ENCODE measurements at regions not wholly inside any gene's neighbourhood (a gene's known extent, or its start where the extent isn't known, plus 50 kb on each side); places are given as distances from the start of the nearest gene placed in this dataset.

DNA sequence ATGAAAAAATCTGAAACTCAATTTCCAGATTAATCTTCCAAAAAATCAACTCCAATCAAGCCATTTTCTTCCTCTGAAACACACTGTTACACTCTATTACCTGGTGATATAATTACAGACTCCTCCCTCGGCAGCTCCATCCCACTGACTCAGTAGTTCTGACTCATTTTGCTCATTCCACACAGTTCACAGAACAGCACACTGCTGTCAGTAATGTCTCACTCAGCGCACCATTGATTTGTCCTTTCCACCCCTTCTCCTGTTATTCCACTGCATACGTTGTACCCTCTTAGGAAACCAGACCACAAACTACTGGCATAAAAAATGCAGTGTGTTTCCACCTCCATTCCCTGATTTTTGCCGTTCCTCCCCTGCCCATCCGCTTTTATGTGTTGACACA lies 212.7 kb downstream of the SLIT2 start:
- no peak for TF ChIP-seq ZBTB7A (IDR thresholded peaks at IDR 0.05; ENCODE audit: low read depth)
- TF ChIP-seq EGR1 (IDR thresholded peaks at IDR 0.05) = no peak
- no peak for TF ChIP-seq TCF12 (IDR thresholded peaks at IDR 0.05; ENCODE audit: low read depth)

DNA sequence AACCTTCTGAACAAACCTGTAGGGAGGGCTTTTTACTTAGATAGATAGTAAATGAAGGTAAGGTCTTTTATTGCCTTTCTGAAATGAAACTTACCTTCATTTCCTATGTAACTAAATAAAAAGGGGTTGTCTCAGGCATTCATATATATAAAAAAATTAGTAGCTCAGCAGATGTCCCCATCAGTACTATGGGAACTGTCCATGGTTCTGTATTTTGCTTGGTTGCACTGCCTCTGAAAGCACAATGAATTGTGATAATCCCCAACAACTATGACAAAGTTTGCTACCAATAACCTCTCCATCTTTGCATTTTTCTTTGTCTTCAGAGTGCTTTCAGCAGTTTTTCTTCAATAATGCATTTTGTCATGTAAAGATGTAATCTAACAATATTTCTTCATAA lies 222.4 kb downstream of the SLIT2 start:
- TF ChIP-seq CREB1 (IDR thresholded peaks at IDR 0.05; ENCODE audit: low read depth) (no peak), TEAD4 (IDR thresholded peaks at IDR 0.05) (no peak), RAD21 (IDR thresholded peaks at IDR 0.05; ENCODE audit: low read depth) (no peak), CEBPB (IDR thresholded peaks at IDR 0.05) (no peak), TAF1 (IDR thresholded peaks at IDR 0.05; ENCODE audit: low read depth) (no peak), YY1 (IDR thresholded peaks at IDR 0.05; ENCODE audit: low read depth) (no peak), FOXM1 (IDR thresholded peaks at IDR 0.05; ENCODE audit: borderline replicate concordance, low read depth) (no peak)
- TF ChIP-seq, protein P1, sequence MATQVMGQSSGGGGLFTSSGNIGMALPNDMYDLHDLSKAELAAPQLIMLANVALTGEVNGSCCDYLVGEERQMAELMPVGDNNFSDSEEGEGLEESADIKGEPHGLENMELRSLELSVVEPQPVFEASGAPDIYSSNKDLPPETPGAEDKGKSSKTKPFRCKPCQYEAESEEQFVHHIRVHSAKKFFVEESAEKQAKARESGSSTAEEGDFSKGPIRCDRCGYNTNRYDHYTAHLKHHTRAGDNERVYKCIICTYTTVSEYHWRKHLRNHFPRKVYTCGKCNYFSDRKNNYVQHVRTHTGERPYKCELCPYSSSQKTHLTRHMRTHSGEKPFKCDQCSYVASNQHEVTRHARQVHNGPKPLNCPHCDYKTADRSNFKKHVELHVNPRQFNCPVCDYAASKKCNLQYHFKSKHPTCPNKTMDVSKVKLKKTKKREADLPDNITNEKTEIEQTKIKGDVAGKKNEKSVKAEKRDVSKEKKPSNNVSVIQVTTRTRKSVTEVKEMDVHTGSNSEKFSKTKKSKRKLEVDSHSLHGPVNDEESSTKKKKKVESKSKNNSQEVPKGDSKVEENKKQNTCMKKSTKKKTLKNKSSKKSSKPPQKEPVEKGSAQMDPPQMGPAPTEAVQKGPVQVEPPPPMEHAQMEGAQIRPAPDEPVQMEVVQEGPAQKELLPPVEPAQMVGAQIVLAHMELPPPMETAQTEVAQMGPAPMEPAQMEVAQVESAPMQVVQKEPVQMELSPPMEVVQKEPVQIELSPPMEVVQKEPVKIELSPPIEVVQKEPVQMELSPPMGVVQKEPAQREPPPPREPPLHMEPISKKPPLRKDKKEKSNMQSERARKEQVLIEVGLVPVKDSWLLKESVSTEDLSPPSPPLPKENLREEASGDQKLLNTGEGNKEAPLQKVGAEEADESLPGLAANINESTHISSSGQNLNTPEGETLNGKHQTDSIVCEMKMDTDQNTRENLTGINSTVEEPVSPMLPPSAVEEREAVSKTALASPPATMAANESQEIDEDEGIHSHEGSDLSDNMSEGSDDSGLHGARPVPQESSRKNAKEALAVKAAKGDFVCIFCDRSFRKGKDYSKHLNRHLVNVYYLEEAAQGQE (IDR thresholded peaks at IDR 0.05; ENCODE audit: low read depth) = peak; percentile 90

DNA sequence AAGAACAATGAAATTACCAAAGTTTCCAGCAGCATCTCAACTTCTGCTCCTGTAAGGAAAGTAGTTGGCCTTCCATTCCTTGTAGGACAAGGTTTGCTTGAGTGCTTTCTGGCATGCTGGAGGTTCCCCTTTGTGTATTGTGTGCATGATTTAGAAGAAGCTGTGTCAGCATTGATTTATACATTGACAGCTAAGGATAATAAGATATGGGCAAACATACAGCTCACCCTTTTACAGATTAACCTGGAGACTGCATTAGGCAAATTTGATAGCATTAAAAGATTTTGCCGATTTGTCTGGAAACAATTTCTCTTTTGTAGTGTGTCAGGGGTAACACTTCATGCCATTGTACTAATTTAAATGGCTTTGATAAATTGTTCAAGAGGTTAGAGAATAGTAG lies 221.8 kb upstream of the PACRGL start:
- no peak for TF ChIP-seq FOXM1 (IDR thresholded peaks at IDR 0.05; ENCODE audit: borderline replicate concordance, low read depth)
- TF ChIP-seq EP300 (IDR thresholded peaks at IDR 0.05; ENCODE audit: borderline replicate concordance) = no peak
- TF ChIP-seq NFIC (IDR thresholded peaks at IDR 0.05) = no peak
- TF ChIP-seq ZBTB7A (IDR thresholded peaks at IDR 0.05; ENCODE audit: low read depth) = no peak
- TF ChIP-seq, protein P2, sequence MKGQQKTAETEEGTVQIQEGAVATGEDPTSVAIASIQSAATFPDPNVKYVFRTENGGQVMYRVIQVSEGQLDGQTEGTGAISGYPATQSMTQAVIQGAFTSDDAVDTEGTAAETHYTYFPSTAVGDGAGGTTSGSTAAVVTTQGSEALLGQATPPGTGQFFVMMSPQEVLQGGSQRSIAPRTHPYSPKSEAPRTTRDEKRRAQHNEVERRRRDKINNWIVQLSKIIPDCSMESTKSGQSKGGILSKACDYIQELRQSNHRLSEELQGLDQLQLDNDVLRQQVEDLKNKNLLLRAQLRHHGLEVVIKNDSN (IDR thresholded peaks at IDR 0.05) = no peak
- TF ChIP-seq, protein P3, sequence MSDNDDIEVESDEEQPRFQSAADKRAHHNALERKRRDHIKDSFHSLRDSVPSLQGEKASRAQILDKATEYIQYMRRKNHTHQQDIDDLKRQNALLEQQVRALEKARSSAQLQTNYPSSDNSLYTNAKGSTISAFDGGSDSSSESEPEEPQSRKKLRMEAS (IDR thresholded peaks at IDR 0.05) = no peak
- TF ChIP-seq TAF1 (IDR thresholded peaks at IDR 0.05; ENCODE audit: low read depth) = no peak
- no peak for TF ChIP-seq CREB1 (IDR thresholded peaks at IDR 0.05; ENCODE audit: low read depth)
- no peak for TF ChIP-seq TCF12 (IDR thresholded peaks at IDR 0.05; ENCODE audit: low read depth)
- no peak for TF ChIP-seq TEAD4 (IDR thresholded peaks at IDR 0.05)
- no peak for TF ChIP-seq CEBPB (IDR thresholded peaks at IDR 0.05)
- TF ChIP-seq, protein P1 (IDR thresholded peaks at IDR 0.05; ENCODE audit: low read depth) = no peak
- no peak for TF ChIP-seq RAD21 (IDR thresholded peaks at IDR 0.05; ENCODE audit: low read depth)
- no peak for TF ChIP-seq YY1 (IDR thresholded peaks at IDR 0.05; ENCODE audit: low read depth)
- no peak for TF ChIP-seq EGR1 (IDR thresholded peaks at IDR 0.05)

DNA sequence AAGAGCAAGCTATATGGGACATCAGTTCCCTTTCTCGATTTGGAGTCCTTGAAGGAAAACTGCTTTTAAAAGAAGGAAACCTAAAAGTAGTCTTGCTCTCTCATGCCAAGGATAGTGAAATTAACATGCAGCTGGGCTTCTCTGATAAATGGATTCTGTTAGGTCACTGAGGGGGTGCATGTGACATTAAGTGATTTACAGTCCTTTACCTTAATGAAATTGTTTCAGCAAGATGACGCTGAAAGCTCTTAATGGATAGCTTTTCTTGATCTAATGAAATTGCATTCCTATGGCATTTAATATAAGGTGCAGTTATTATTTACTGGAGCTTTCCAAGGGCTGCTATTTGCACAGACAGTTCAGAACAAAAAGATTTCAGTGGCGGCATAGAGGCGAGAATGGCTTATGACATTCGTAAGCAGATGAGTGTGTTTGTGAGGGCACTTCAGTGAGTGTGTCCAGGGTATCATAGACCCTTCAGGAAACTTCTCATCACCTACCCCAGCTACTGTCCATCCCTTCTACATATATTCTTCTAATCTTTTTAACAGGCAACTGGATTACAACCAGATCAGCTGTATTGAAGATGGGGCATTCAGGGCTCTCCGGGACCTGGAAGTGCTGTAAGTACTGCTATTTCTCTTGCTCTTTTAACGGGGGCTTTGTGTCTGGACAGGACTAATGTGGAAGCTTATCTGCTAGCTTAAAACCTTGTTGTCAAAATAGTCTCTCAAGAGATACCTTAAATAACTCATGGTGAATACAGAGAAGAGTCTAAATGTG lies 219.9 kb upstream of the PACRGL start:
- no peak for TF ChIP-seq EP300 (IDR thresholded peaks at IDR 0.05; ENCODE audit: borderline replicate concordance)
- TF ChIP-seq CREB1 (IDR thresholded peaks at IDR 0.05; ENCODE audit: low read depth) = no peak
- no peak for TF ChIP-seq ZBTB7A (IDR thresholded peaks at IDR 0.05; ENCODE audit: low read depth)
- no peak for TF ChIP-seq FOXM1 (IDR thresholded peaks at IDR 0.05; ENCODE audit: borderline replicate concordance, low read depth)
- TF ChIP-seq CEBPB (IDR thresholded peaks at IDR 0.05) = no peak
- no peak for TF ChIP-seq TEAD4 (IDR thresholded peaks at IDR 0.05)
- no peak for TF ChIP-seq RAD21 (IDR thresholded peaks at IDR 0.05; ENCODE audit: low read depth)
- TF ChIP-seq, protein P2 (IDR thresholded peaks at IDR 0.05) = no peak
- TF ChIP-seq EGR1 (IDR thresholded peaks at IDR 0.05) = no peak
- no peak for TF ChIP-seq YY1 (IDR thresholded peaks at IDR 0.05; ENCODE audit: low read depth)
- no peak for TF ChIP-seq TCF12 (IDR thresholded peaks at IDR 0.05; ENCODE audit: low read depth)

DNA sequence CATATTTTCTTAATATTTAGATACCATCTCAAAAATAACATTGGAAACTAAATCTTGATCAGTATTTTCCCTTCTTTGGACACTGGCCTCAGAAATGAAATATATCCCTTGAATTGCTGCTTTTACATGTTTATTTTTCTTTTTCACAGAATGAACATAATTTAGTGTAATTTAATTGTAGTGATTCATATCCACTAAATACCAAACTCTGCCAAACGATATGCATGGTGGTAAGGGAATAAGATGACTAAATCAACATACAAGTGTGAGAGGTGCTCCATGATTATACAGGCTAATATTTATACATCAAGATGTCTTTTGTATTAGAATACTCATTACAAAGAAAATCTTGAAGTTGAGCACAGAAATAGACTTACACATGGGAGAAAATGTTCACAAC lies 216.8 kb upstream of the PACRGL start:
- TF ChIP-seq, protein P3 (IDR thresholded peaks at IDR 0.05) = no peak
- TF ChIP-seq RAD21 (IDR thresholded peaks at IDR 0.05; ENCODE audit: low read depth) (no peak), YY1 (IDR thresholded peaks at IDR 0.05; ENCODE audit: low read depth) (no peak), EP300 (IDR thresholded peaks at IDR 0.05; ENCODE audit: borderline replicate concordance) (no peak), CEBPB (IDR thresholded peaks at IDR 0.05) (no peak), TEAD4 (IDR thresholded peaks at IDR 0.05) (no peak), NFIC (IDR thresholded peaks at IDR 0.05) (no peak), TCF12 (IDR thresholded peaks at IDR 0.05; ENCODE audit: low read depth) (no peak), EGR1 (IDR thresholded peaks at IDR 0.05) (no peak)
- TF ChIP-seq, protein P1 (IDR thresholded peaks at IDR 0.05; ENCODE audit: low read depth) = no peak
